OCI-LY1 (cell line): ENCODE measurements at regions not wholly inside any gene's neighbourhood (a gene's known extent, or its start where the extent isn't known, plus 50 kb on each side); places are given as distances from the start of the nearest gene placed in this dataset.

Experiments used
- CTCF ChIP-seq: fragments of 200-600 bp; sonication (generic), shearing (Covaris generic); IDR thresholded peaks from 2 replicates; pipeline ENCODE4 v1.5.1; 2017; ENCODE audit warnings: mild to moderate bottlenecking, antibody characterized with exemption, low read length, moderate library complexity, mixed read lengths
- EZH2 ChIP-seq: fragments of 200-600 bp; sonication (generic), shearing (Covaris generic); IDR thresholded peaks from 2 replicates; pipeline ENCODE4 v1.8.0; 2017; ENCODE audit warnings: borderline replicate concordance, mixed run types, mild to moderate bottlenecking, antibody characterized with exemption, low read length, moderate library complexity, mixed read lengths

- TF ChIP-seq EZH2 (no peak), CTCF (no peak)
Measured at GRCh38 chr4:187770345-187770744, 225.2 kb upstream of the ZFP42 start.
